DND-41 (cell line): ENCODE measurements at regions not wholly inside any gene's neighbourhood (a gene's known extent, or its start where the extent isn't known, plus 50 kb on each side); places are given as distances from the start of the nearest gene placed in this dataset.

ENCODE experiments used
- EZH2 ChIP-seq: IDR thresholded peaks from 3 replicates; pipeline ENCODE4 v1.6.1; 2012; ENCODE audit warnings: borderline replicate concordance, low read depth, mild to moderate bottlenecking, moderate library complexity, low read length, inconsistent platforms; ENCODE audit not compliant: severe bottlenecking
- TF ChIP-seq, protein P1 (sequence below): IDR thresholded peaks from 2 replicates; pipeline ENCODE4 v1.5.1; 2012; ENCODE audit warnings: borderline replicate concordance, low read length, moderate library complexity, mild to moderate bottlenecking; ENCODE audit not compliant: poor library complexity, severe bottlenecking; ENCODE audit errors: extremely low read depth

DNA sequence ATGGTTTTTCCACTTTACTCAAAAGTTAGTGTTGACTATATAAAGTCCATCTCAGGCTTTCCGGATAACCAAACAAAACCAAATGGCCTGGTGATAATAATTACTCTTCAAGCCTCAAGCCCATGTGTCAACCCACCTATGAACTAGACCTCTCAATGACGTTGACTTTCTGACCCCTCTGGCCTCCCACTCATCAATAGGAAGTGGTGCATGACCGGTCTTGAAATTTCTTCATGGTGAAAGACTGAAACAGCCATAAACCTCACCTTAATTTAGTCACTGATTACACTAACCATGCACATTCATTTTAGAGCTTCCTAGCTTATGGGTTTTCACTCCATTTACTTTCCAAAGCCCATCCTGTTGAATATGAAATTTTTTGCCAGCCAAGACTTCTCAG is 276.0 kb downstream of the KLHL13 start:
- no peak for TF ChIP-seq EZH2
- TF ChIP-seq, protein P1, sequence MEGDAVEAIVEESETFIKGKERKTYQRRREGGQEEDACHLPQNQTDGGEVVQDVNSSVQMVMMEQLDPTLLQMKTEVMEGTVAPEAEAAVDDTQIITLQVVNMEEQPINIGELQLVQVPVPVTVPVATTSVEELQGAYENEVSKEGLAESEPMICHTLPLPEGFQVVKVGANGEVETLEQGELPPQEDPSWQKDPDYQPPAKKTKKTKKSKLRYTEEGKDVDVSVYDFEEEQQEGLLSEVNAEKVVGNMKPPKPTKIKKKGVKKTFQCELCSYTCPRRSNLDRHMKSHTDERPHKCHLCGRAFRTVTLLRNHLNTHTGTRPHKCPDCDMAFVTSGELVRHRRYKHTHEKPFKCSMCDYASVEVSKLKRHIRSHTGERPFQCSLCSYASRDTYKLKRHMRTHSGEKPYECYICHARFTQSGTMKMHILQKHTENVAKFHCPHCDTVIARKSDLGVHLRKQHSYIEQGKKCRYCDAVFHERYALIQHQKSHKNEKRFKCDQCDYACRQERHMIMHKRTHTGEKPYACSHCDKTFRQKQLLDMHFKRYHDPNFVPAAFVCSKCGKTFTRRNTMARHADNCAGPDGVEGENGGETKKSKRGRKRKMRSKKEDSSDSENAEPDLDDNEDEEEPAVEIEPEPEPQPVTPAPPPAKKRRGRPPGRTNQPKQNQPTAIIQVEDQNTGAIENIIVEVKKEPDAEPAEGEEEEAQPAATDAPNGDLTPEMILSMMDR, result no peak
